H9 (cell line): ENCODE measurements at regions not wholly inside any gene's neighbourhood (a gene's known extent, or its start where the extent isn't known, plus 50 kb on each side); places are given as distances from the start of the nearest gene placed in this dataset.

Source experiments
- DNase-seq: peaks from one replicate; pipeline ENCODE4 v3.0.0-alpha.2; 2017
- H2AFZ ChIP-seq: one replicate; pipeline ENCODE4 v1.6.1; 2013; ENCODE audit warnings: mild to moderate bottlenecking, low read length, control low read depth, moderate library complexity
- H2AK5ac ChIP-seq: 2 replicates; pipeline ENCODE4 v1.6.1; 2013; ENCODE audit warnings: low read length, control low read depth, mixed read lengths; ENCODE audit not compliant: insufficient read length
- H2BK120ac ChIP-seq: one replicate; pipeline ENCODE4 v1.6.1; 2013; ENCODE audit warnings: low read depth, mild to moderate bottlenecking, low read length, control low read depth, inconsistent platforms; ENCODE audit not compliant: poor library complexity, severe bottlenecking
- H2BK12ac ChIP-seq: 2 replicates; pipeline ENCODE4 v1.6.1; 2013; ENCODE audit warnings: low read length, control low read depth, mixed read lengths, low read depth; ENCODE audit not compliant: insufficient read length
- H2BK15ac ChIP-seq: 2 replicates; pipeline ENCODE4 v1.6.1; 2013; ENCODE audit warnings: low read depth, low read length, control low read depth
- H2BK20ac ChIP-seq: one replicate; pipeline ENCODE4 v1.6.1; 2013; ENCODE audit warnings: low read depth, mild to moderate bottlenecking, low read length, control low read depth, inconsistent platforms; ENCODE audit not compliant: poor library complexity, severe bottlenecking
- H2BK5ac ChIP-seq: 2 replicates; pipeline ENCODE4 v1.6.1; 2013; ENCODE audit warnings: low read length, control low read depth, mixed read lengths; ENCODE audit not compliant: insufficient read length
- H3K14ac ChIP-seq: 2 replicates; pipeline ENCODE4 v1.6.1; 2013; ENCODE audit warnings: low read length, control low read depth; ENCODE audit not compliant: insufficient read depth
- H3K18ac ChIP-seq: 2 replicates; pipeline ENCODE4 v1.6.1; 2013; ENCODE audit warnings: low read depth, mild to moderate bottlenecking, mixed read lengths, low read length, control low read depth; ENCODE audit not compliant: insufficient read length
- H3K23ac ChIP-seq: 2 replicates; pipeline ENCODE4 v1.6.1; 2013; ENCODE audit warnings: low read length, control low read depth, mixed read lengths, low read depth; ENCODE audit not compliant: insufficient read length
- H3K23me2 ChIP-seq: 2 replicates; pipeline ENCODE4 v1.6.1; 2013; ENCODE audit warnings: low read depth, mild to moderate bottlenecking, mixed read lengths, low read length, control low read depth; ENCODE audit not compliant: insufficient read length, poor library complexity, severe bottlenecking
- H3K27ac ChIP-seq: 2 replicates; pipeline ENCODE4 v1.5.1; 2013; ENCODE audit warnings: low read length, control low read depth, mixed read lengths, low read depth; ENCODE audit not compliant: insufficient read length
- H3K27me3 ChIP-seq: 2 replicates; pipeline ENCODE4 v1.6.1; 2013; ENCODE audit warnings: low read length, control low read depth, inconsistent platforms; ENCODE audit not compliant: insufficient read depth
- H3K4ac ChIP-seq: 2 replicates; pipeline ENCODE4 v1.6.1; 2013; ENCODE audit warnings: low read depth, mild to moderate bottlenecking, control low read depth, inconsistent platforms, low read length, moderate library complexity
- H3K4me1 ChIP-seq: 2 replicates; pipeline ENCODE4 v1.6.1; 2013; ENCODE audit warnings: low read length, control low read depth, inconsistent platforms; ENCODE audit not compliant: insufficient read depth
- H3K4me2 ChIP-seq: 2 replicates; pipeline ENCODE4 v1.6.1; 2013; ENCODE audit warnings: low read length, control low read depth, mixed read lengths; ENCODE audit not compliant: insufficient read length, insufficient read depth
- H3K56ac ChIP-seq: 2 replicates; pipeline ENCODE4 v1.6.1; 2013; ENCODE audit warnings: low read depth, mild to moderate bottlenecking, mixed read lengths, low read length, control low read depth; ENCODE audit not compliant: insufficient read length
- H3K79me1 ChIP-seq: 2 replicates; pipeline ENCODE4 v1.6.1; 2013; ENCODE audit warnings: low read depth, mild to moderate bottlenecking, moderate library complexity, low read length, control low read depth, inconsistent platforms; ENCODE audit not compliant: insufficient read depth, poor library complexity, severe bottlenecking
- H3K79me2 ChIP-seq: 2 replicates; pipeline ENCODE4 v1.6.1; 2013; ENCODE audit warnings: low read length, control low read depth, inconsistent platforms; ENCODE audit not compliant: insufficient read depth
- H3K9ac ChIP-seq: 2 replicates; pipeline ENCODE4 v1.6.1; 2013; ENCODE audit warnings: low read length, control low read depth, mixed read lengths; ENCODE audit not compliant: insufficient read length; ENCODE audit errors: extremely low read depth
- H3K9me3 ChIP-seq: one replicate; pipeline ENCODE4 v1.6.1; 2013; ENCODE audit warnings: low read depth, low read length, inconsistent platforms; ENCODE audit not compliant: control insufficient read depth
- H3T11ph ChIP-seq: one replicate; pipeline ENCODE4 v1.6.1; 2013; ENCODE audit warnings: mild to moderate bottlenecking, low read length, control low read depth, inconsistent platforms
- H4K20me1 ChIP-seq: one replicate; pipeline ENCODE4 v1.6.1; 2013; ENCODE audit not compliant: control insufficient read depth, insufficient read length, insufficient read depth
- H4K5ac ChIP-seq: 2 replicates; pipeline ENCODE4 v1.6.1; 2013; ENCODE audit warnings: low read depth, mild to moderate bottlenecking, mixed read lengths, low read length, control low read depth; ENCODE audit not compliant: insufficient read length
- H4K8ac ChIP-seq: replicated peaks from 2 replicates; pipeline ENCODE4 v1.6.1; 2013; ENCODE audit warnings: low read length, control low read depth, mixed read lengths, low read depth; ENCODE audit not compliant: insufficient read length
- H4K91ac ChIP-seq: 2 replicates; pipeline ENCODE4 v1.6.1; 2013; ENCODE audit warnings: low read depth, mild to moderate bottlenecking, moderate library complexity, mixed read lengths, low read length, control low read depth; ENCODE audit not compliant: insufficient read length
- H3K27ac Mint-ChIP-seq, 3 experiments: 2 replicates in 2 of 3; 3 replicates in 1 of 3; pipeline ENCODE4 v1.8.0; 2020 to 2021; ENCODE audit warnings: mixed read lengths in 3 of 3, mild to moderate bottlenecking in 1 of 3, moderate library complexity in 1 of 3
- H3K27me3 Mint-ChIP-seq: 2 replicates; pipeline ENCODE4 v1.8.0; 2021; ENCODE audit warnings: low read depth, mild to moderate bottlenecking, moderate library complexity, mixed read lengths
- H3K36me3 Mint-ChIP-seq, 3 experiments: 2 replicates in 2 of 3; 3 replicates in 1 of 3; pipeline ENCODE4 v1.8.0; 2020 to 2021; ENCODE audit warnings: low read depth in 3 of 3, mixed read lengths in 3 of 3; ENCODE audit not compliant: insufficient read depth in 1 of 3
- H3K4me1 Mint-ChIP-seq, 2 experiments: 2 replicates each; pipeline ENCODE4 v1.8.0; 2020; ENCODE audit warnings: mixed read lengths in 2 of 2
- H3K4me3 Mint-ChIP-seq, 2 experiments: 2 replicates in 1 of 2; 3 replicates in 1 of 2; pipeline ENCODE4 v1.8.0; 2020 to 2021; ENCODE audit warnings: mild to moderate bottlenecking in 2 of 2, mixed read lengths in 2 of 2, moderate library complexity in 1 of 2
- H3K9me3 Mint-ChIP-seq, 2 experiments: 2 replicates in 1 of 2; 3 replicates in 1 of 2; pipeline ENCODE4 v1.8.0; 2020; ENCODE audit warnings: mild to moderate bottlenecking in 2 of 2, mixed read lengths in 2 of 2, moderate library complexity in 1 of 2
- CTCF ChIP-seq: fragments of 200-600 bp; sonication (generic); conservative IDR thresholded peaks from 3 replicates; pipeline ENCODE4 v1.8.0; 2021; ENCODE audit warnings: antibody characterized with exemption, mild to moderate bottlenecking
- WGBS: extraction: QIAGEN DNeasy Blood & Tissue Kit; methylation state at CpG from one replicate; pipeline ENCODE4 v1.1.7; 2013; ENCODE audit warnings: missing lambda C conversion rate, low lambda C conversion rate, mixed read lengths; ENCODE audit not compliant: insufficient read length; ENCODE audit errors: extremely low coverage; 5-methylcytosine and 5-hydroxymethylcytosine counted together

GRCh38 chr7:113383638-113384037, 265.3 kb upstream of the SMIM30 start:
- no peak overlapping the region for H3K4me3 Mint-ChIP-seq

More at GRCh38 chr7:113383638-113384037, 265.3 kb upstream of the SMIM30 start:
- no peak overlapping the region for H4K91ac ChIP-seq
- no peak overlapping the region for H3K18ac ChIP-seq
- H4K20me1 ChIP-seq = no peaks in the 10 kb centered on the region
- Mint-ChIP-seq H3K27me3 (peaks cover 19% of the 10 kb centered on the region), H3K27ac (no peak overlapping the region), H3K36me3 (no peaks in the 10 kb centered on the region; a peak in 1 of 7 replicates), H3K9me3 (peaks cover under 1 to 1% of the 10 kb centered on the region in 2 experiments; a peak in 2 of 5 replicates), H3K4me1 (no peaks in the 10 kb centered on the region)
- no peak overlapping the region for H3K56ac ChIP-seq
- no peak overlapping the region for H2BK5ac ChIP-seq
- H3K4me1 ChIP-seq = no peaks in the 10 kb centered on the region
- H2BK20ac ChIP-seq = no peak overlapping the region
- H3K23ac ChIP-seq = no peak overlapping the region
- no peak overlapping the region for H4K8ac ChIP-seq
- WGBS = no CpG with 5 or more reads among the region's 3 CpGs
- H4K5ac ChIP-seq = no peak overlapping the region
- H3K14ac ChIP-seq = no peak overlapping the region
- no peaks in the 10 kb centered on the region for H3K79me1 ChIP-seq
- no peak for DNase-seq
- no peak overlapping the region for H2BK120ac ChIP-seq
- H3K9ac ChIP-seq = no peak overlapping the region
- H3K4me2 ChIP-seq = no peak overlapping the region
- no peak overlapping the region for H3K27ac ChIP-seq
- no peaks in the 10 kb centered on the region for H3K79me2 ChIP-seq
- no peak overlapping the region for H2AK5ac ChIP-seq
- no peak for TF ChIP-seq CTCF
- no peak overlapping the region for H2AFZ ChIP-seq
- H3K23me2 ChIP-seq = no peaks in the 10 kb centered on the region
- H2BK12ac ChIP-seq = no peak overlapping the region
- no peaks in the 10 kb centered on the region for H3K9me3 ChIP-seq
- H3K27me3 ChIP-seq = no peaks in the 10 kb centered on the region
- no peak overlapping the region for H3K4ac ChIP-seq
- H3T11ph ChIP-seq = no peak overlapping the region
- no peak overlapping the region for H2BK15ac ChIP-seq
